GM19025 (cell line): ENCODE measurements at regions not wholly inside any gene's neighbourhood (a gene's known extent, or its start where the extent isn't known, plus 50 kb on each side); places are given as distances from the start of the nearest gene placed in this dataset.
"Not testable (repeated sequence)": the region's sequence is repeated elsewhere in the genome, so short reads cannot be mapped to it uniquely, and the experiment has no call there.

Experiments used
- ATAC-seq: cut with Tn5 transposase; IDR thresholded peaks from one replicate; pipeline ENCODE4 v1.9.1; 2021; ENCODE audit warnings: mild to moderate bottlenecking, low read depth, moderate library complexity; ENCODE audit not compliant: unreplicated experiment

DNA sequence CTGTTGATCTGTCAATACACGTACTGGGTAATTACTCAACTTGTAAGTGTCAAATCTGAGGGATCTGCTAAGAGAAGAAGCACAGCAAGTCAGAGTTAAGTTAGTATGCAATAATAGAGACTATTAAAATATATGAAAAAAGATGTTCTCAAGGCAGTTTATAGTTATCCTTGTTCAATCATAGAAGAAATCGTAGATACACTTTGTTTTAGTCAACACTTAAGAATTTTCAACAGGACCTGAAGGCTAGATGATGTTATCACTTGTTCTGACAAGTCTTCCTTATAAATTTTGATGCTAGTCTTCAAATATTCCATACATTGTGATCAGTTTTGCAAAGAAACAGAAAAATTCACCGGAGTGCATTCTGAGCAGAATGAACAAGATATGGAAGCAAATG lies 91.1 kb upstream of the KCNQ5 start:
- ATAC-seq, result no peak

DNA sequence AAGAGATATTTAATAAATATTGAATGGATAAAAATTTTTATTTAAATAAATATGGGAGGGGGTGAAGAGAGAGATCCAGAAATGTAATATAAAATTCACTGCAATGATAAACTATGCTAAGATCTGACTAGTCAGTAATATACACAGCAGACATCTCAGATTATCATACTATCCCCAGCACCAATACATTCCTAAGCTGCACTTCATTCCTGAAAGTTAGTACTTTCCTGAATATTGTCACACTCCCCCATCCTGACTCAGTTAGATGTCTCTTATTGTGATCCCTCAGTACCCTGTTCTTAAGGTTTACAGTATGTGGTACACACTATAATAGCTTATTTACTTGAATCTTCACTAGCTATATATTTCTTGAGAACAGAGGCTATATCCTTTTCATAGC lies 88.3 kb upstream of the KCNQ5 start:
- ATAC-seq, result no peak

DNA sequence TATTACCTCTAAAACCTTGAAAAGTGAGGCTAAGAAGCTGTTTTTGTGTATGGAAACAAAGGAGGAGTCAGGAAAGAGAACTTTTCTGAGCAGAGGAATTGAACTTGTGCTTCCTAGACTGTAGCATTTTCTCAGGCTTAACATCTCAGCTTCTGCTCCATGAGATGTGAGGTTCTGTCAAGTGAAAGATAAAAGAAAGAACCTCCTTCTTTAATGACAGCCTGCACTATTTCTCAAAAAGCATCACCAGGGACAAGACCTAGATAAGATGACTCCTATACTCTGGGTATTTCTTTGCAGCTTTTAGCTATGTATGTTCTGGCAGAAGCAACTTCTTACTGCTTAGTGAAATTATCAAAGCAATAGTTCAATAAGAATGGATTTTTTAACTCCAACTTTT lies 87.6 kb upstream of the KCNQ5 start:
- ATAC-seq, result no peak

DNA sequence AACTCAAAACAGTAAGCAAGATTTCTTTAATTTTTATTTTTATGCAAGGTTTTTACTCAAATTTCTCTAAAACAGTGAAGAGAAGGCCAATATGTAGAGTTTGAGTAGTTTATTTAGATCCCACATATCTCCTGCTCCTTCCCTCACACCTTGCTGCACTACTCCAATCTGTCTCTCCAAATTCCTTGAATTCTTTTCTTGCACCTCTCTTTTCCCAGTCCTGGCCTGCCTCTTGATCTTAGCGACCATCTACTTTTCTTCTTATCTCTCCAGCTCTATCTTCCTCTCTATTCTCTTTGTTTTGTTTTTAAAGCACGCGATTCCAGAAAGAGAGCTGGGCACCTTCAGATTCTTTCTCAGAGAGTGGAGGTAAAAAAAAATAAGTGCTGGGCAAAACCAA lies 86.7 kb upstream of the KCNQ5 start:
- no peak for ATAC-seq

DNA sequence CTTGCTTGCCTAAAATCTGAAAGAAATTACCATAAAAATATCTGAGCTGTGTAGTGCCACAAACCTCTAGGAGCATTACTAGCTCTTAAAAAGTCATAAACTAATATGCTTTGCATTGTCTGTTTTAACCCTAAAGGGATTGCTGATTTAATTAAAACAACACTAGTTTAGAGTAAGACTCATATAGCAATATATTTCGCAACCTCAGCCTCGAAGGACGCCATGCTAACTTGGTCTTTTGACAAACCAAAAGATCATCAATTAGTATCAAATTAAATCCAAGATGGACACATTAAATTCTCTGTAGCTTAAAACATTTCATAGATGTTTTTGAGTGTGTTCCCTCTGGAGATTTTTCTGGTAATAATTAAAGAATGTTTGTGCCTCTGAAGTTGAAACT lies 74.8 kb upstream of the KCNQ5 start:
- no peak for ATAC-seq

DNA sequence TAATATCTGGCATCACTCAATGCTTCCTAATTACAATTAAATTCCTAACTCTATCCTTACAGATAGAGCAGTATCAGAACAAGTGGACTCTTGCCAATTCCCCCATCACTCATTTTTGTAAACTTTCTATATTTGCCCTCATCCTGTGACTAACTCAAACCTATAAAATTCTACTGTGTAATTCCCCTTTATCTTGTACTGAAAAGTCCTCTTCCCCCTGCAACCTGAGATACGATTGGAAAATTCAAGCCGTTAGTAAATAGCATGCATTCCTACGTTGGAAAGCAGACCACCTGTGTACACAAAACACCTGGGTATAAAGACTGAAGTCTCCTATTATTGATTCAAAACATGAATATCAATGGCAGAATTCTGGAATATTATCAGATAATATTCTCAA lies 70.4 kb upstream of the KCNQ5 start:
- no peak for ATAC-seq

DNA sequence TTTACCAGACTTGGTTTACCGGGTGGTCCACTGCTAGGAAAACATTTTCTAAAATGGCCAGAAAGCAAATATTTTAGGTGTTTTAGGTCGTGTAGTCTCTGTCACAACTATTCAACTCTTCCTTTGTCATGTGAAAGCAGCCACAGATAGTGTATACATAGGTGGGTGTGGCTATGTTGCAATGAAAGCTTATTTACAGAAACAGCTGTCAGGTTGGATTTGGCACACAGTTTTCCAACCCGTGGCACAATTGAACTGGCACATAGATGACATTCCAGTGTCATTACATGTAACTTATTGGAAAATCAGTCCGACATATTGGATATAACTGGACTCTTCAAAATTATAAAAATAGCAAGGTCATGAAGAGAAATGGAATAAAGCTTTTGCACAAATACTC lies 68.9 kb upstream of the KCNQ5 start:
- no peak for ATAC-seq

DNA sequence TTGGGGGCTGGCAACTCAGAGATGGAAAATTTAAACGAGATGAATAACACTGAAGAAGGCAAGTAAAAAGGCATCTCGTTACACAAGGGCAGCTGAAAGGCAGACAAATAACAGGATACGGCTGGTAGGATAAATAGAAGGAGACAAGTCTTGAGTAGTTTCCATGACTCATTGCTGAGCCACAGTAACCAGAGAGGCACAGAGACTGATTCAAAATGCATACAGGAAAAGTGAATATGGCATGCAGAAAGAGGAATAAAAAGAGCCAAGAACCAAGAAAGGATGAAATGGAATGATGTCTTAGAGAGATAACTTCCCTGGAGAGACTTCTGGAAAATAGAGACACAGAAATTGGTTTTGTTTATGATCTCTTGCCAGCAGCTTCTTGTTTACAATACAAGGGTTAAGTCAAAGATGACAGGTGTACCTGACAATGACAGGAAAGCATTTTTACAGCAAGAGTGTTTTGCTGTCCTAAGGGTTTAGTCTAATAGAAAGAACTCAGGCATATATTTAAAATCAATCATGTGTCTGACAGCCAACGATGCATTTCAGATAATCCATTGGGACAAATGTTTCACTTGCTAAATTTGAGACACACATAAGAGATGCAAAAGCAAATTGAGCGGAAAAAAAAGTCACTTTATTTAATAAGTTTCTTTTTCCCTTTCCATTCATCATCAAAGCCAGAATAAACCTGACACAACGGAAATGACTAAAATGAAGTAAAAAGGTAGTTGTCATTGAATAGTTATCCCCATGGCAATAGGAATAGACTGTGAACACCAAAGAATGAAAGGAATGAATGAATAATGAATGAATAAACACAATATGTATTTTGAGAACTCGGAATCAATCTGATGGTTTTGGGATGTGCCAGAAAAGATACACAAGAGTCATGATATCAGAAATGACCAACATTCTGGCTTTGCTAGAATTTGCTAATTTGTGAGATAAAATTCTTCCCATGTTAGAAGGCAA lies 68.0 kb upstream of the KCNQ5 start:
- ATAC-seq, result no peak

DNA sequence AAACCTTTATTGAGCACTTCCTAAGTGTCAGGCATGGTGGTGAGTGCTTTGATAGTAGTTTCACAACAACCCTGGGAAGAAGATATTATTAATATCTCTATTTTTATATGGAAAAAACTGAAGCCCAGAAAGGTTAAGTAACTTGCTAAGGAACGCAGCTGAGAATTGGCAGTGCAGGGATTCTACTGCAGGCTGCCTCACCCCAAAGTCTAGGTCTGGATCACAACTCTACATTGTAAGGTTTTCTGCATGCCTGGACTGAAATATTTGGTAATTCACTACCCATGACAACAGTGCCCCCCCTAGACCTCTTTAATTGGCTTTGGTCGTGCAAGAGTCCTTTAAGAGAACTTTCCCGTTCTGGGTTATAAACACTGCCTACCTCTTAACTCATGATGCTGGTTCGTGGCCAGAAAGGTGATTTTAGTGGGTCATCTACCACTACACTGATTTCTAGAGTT lies 67.1 kb upstream of the KCNQ5 start:
- no peak for ATAC-seq

DNA sequence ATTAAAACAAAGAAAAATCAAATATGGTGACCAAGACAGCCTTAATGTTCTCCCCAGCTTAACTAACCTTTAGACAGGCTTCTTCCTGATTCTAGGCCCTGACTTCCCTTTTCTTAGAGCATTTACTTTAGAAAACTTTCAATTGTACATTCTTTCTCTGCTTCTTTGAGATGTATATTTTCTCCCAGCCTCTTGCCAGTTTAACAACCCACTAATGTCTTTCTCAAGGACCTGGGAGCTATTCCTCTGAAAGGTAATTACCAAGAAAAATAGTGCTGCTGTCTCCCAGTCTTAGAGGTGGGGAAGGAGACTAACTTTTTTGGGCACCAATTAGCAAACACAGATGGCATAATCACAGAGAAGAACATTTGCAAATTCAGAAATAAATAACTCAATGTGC lies 62.8 kb upstream of the KCNQ5 start:
- ATAC-seq, result no peak

DNA sequence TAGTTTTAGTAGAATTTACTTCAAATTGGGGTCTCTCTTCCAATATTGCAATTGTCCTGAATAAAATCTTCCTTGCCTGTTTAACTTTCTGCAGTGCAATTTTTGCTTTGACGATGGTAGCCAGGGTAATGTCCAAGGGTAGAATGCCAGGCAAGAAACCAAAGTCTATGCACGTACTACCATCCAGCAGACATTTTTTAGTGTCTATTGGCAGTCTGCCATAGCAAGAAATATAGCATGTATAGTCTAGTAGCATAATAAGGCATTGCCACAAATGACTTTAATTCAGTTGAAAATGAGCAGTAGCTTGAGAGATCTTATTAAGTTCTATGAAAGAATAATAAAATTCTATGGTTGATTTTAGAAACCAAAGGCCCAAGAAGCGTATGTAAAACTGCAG lies 62.3 kb upstream of the KCNQ5 start:
- ATAC-seq, result no peak

DNA sequence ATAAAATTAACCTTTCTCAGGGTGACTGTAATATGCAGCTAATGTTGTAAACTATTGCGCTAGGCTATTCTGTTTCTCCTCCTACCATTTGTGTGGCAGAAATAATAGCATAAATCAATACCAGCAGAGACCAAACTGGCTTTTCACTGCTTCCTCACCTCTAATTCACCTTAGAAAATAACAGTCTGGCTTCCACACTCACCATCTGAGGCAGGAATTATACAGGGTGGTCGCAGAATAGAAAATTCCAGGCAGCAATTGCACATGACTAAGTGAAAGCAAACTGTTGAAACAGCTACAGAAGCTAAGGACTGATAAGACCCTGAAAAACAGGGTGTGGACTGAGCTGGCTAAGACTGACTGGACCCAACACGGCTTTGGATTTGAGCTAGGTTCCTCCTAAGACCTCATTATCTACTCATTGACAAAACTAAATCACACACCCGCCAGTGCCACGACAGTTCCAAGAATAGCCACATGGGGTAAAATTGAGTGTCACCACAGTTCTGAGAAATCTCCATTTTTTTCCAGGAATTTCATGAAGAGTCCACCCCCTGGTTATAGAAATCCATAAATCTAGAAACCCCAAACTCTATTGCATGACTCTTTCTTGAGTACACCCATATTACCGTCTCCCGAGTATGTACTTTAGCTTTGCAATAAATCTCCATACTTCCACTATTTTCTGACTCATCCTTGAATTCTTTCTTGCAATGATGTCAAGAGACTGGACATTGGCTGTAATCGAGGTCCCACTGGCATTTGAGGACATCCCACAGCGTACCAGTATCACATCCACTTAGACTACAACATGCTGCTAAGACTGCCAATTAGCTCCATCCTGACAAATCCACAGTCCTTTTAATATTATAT lies 60.9 kb upstream of the KCNQ5 start:
- no peak for ATAC-seq

DNA sequence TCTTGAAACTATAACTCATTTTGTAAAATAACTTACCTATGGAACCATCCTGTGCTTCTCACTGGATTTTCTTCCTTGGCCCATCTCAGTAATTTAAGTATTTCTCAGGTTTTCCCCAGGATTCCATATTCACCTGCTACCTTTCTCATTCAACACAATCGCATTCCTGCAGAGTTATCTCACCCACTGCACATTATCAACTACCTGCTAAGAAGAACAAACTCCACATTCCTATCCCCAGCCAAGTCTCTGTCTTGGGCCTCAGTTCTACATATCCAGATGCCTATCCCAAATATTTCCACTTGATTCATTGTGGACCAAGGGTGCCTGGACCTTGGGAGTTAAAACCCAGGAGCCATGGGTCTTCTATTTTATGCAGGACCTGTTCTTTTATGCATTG lies 60.2 kb upstream of the KCNQ5 start:
- ATAC-seq, result no peak

DNA sequence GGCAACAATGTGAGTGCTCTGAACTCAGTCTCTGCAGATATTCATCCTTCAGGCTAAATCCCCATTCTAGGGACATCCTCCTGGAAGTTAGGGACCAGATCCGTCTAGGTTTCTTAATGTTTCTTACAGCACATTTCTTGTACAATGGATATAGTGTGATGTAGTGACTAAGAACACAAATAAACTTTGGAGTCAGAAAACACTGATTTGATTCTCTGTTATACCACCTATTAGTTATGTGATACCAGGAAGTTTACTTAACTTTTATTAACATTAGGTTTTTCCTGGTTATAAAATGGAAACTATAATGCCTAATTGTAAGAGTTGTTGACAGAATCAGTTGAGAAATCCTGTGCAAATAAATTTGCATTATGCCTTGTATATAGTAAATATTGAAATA lies 57.6 kb upstream of the KCNQ5 start:
- ATAC-seq, result no peak

DNA sequence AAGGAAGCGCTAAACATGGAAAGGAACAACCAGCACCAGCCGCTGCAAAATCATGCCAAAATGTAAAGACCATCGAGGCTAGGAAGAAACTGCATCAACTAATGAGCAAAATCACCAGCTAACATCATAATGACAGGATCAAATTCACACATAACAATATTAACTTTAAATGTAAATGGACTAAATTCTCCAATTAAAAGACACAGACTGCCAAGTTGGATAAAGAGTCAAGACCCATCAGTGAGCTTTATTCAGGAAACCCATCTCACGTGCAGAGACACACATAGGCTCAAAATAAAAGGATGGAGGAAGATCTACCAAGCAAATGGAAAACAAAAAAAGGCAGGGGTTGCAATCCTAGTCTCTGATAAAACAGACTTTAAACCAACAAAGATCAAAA lies 49.9 kb upstream of the KCNQ5 start:
- not testable (repeated sequence) for ATAC-seq
